Smooth muscle cell (in vitro differentiated cells): ENCODE measurements at regions not wholly inside any gene's neighbourhood (a gene's known extent, or its start where the extent isn't known, plus 50 kb on each side); places are given as distances from the start of the nearest gene placed in this dataset.

Source experiments
- DNase-seq: peaks from one replicate; lab custom pipeline; 2025; ENCODE audit not compliant: unreplicated experiment; lab: John Stamatoyannopoulos, UW
- H2AFZ ChIP-seq: fragments of 200-600 bp; sonication (generic); 2 replicates; pipeline ENCODE4 v1.6.0; 2016; ENCODE audit warnings: antibody characterized with exemption, low read depth, mild to moderate bottlenecking
- H3F3A ChIP-seq: fragments of 200-600 bp; sonication (generic); 2 replicates; pipeline ENCODE4 v1.6.0; 2017; ENCODE audit warnings: antibody characterized with exemption, low read depth
- H3K27ac ChIP-seq: fragments of 200-600 bp; sonication (generic); 2 replicates; pipeline ENCODE4 v1.5.1; 2016; ENCODE audit warnings: low read depth, mild to moderate bottlenecking
- H3K27me3 ChIP-seq: fragments of 200-600 bp; sonication (generic); 2 replicates; pipeline ENCODE4 v1.6.1; 2016; ENCODE audit warnings: low read depth, mild to moderate bottlenecking
- H3K36me3 ChIP-seq: fragments of 200-600 bp; sonication (generic); 2 replicates; pipeline ENCODE4 v1.5.1; 2016; ENCODE audit warnings: low read depth
- H3K4me1 ChIP-seq: fragments of 200-600 bp; sonication (generic); 2 replicates; pipeline ENCODE4 v1.5.1; 2016; ENCODE audit warnings: low read depth
- H3K4me2 ChIP-seq: fragments of 200-600 bp; sonication (generic); 2 replicates; pipeline ENCODE4 v1.6.0; 2016; ENCODE audit warnings: mild to moderate bottlenecking
- H3K4me3 ChIP-seq: fragments of 200-600 bp; sonication (generic); 2 replicates; pipeline ENCODE4 v1.5.1; 2016; ENCODE audit warnings: mild to moderate bottlenecking
- H3K79me2 ChIP-seq: fragments of 200-600 bp; sonication (generic); 2 replicates; pipeline ENCODE4 v1.6.0; 2016; ENCODE audit warnings: low read depth, mild to moderate bottlenecking
- H3K9ac ChIP-seq: fragments of 200-600 bp; sonication (generic); 2 replicates; pipeline ENCODE4 v1.6.0; 2016; ENCODE audit warnings: low read depth
- H3K9me3 ChIP-seq: fragments of 200-600 bp; sonication (generic); replicated peaks from 2 replicates; pipeline ENCODE4 v1.5.1; 2016; ENCODE audit warnings: low read depth
- H4K20me1 ChIP-seq: fragments of 200-600 bp; sonication (generic); 2 replicates; pipeline ENCODE4 v1.6.0; 2016; ENCODE audit warnings: low read depth
- CTCF ChIP-seq: fragments of 200-600 bp; sonication (generic); IDR thresholded peaks from 2 replicates; pipeline ENCODE4 v1.5.1; 2017; ENCODE audit warnings: borderline replicate concordance, mild to moderate bottlenecking, antibody characterized with exemption; ENCODE audit not compliant: insufficient read depth, poor library complexity, severe bottlenecking
- WGBS: methylation state at CpG from one replicate; pipeline ENCODE4 v1.1.7; 2016; ENCODE audit warnings: low lambda C conversion rate; 5-methylcytosine and 5-hydroxymethylcytosine counted together

GRCh38 chr9:22739712-22740111, 293.1 kb downstream of the DMRTA1 start:
- H3K4me2 ChIP-seq: no peak overlapping the region
- H3F3A ChIP-seq: no peaks in the 10 kb centered on the region
- DNase-seq: no peak
- TF ChIP-seq CTCF: no peak
- no peak overlapping the region for H3K9ac ChIP-seq
- no peak overlapping the region for H3K4me3 ChIP-seq
- no peaks in the 10 kb centered on the region for H3K4me1 ChIP-seq
- H3K36me3 ChIP-seq: no peaks in the 10 kb centered on the region
- no peaks in the 10 kb centered on the region for H4K20me1 ChIP-seq
- H3K27me3 ChIP-seq: no peaks in the 10 kb centered on the region
- WGBS: 84% methylated on average over 1 of the region's 1 CpG
- H3K27ac ChIP-seq: no peak overlapping the region
- H3K9me3 ChIP-seq: no peaks in the 10 kb centered on the region
- no peak overlapping the region for H2AFZ ChIP-seq
- H3K79me2 ChIP-seq: no peaks in the 10 kb centered on the region

GRCh38 chr9:22740781-22741180, 294.2 kb downstream of the DMRTA1 start:
- H3K9me3 ChIP-seq: no peaks in the 10 kb centered on the region
- H3K4me3 ChIP-seq: no peak overlapping the region
- no peak overlapping the region for H2AFZ ChIP-seq
- no peaks in the 10 kb centered on the region for H3K27me3 ChIP-seq
- WGBS: 81% methylated on average over 1 of the region's 1 CpG
- no peak for DNase-seq
- H3K27ac ChIP-seq: no peak overlapping the region
- TF ChIP-seq CTCF: no peak
- no peak overlapping the region for H3K9ac ChIP-seq
- H3K36me3 ChIP-seq: no peaks in the 10 kb centered on the region
- no peak overlapping the region for H3K4me2 ChIP-seq
- H4K20me1 ChIP-seq: no peaks in the 10 kb centered on the region
- no peaks in the 10 kb centered on the region for H3F3A ChIP-seq
- no peaks in the 10 kb centered on the region for H3K4me1 ChIP-seq
- no peaks in the 10 kb centered on the region for H3K79me2 ChIP-seq

- no peak overlapping the region for H3K27ac ChIP-seq
- no peaks in the 10 kb centered on the region for H3K36me3 ChIP-seq
- H3K9ac ChIP-seq: no peak overlapping the region
- no peak for TF ChIP-seq CTCF
- no peaks in the 10 kb centered on the region for H3K79me2 ChIP-seq
- H3K4me2 ChIP-seq: no peak overlapping the region
- no peaks in the 10 kb centered on the region for H3K27me3 ChIP-seq
- H2AFZ ChIP-seq: no peak overlapping the region
- no peaks in the 10 kb centered on the region for H3K4me1 ChIP-seq
- no peak for DNase-seq
- no peaks in the 10 kb centered on the region for H3F3A ChIP-seq
- no peaks in the 10 kb centered on the region for H4K20me1 ChIP-seq
- H3K9me3 ChIP-seq: no peaks in the 10 kb centered on the region
- no peak overlapping the region for H3K4me3 ChIP-seq
Observed at GRCh38 chr9:22742401-22742800, 295.8 kb downstream of the DMRTA1 start.

GRCh38 chr9:22773501-22774220, 327.0 kb downstream of the DMRTA1 start:
- no peaks in the 10 kb centered on the region for H3K27me3 ChIP-seq
- no peaks in the 10 kb centered on the region for H3K9me3 ChIP-seq
- H3K4me2 ChIP-seq: no peak overlapping the region
- WGBS: 96% methylated on average over 3 of the region's 3 CpGs
- H3K79me2 ChIP-seq: no peaks in the 10 kb centered on the region
- no peak overlapping the region for H3K27ac ChIP-seq
- no peaks in the 10 kb centered on the region for H3K4me1 ChIP-seq
- no peak overlapping the region for H3K9ac ChIP-seq
- no peak for DNase-seq
- H3F3A ChIP-seq: no peaks in the 10 kb centered on the region
- no peak overlapping the region for H3K4me3 ChIP-seq
- H2AFZ ChIP-seq: no peak overlapping the region
- H4K20me1 ChIP-seq: no peaks in the 10 kb centered on the region
- TF ChIP-seq CTCF: no peak
- no peaks in the 10 kb centered on the region for H3K36me3 ChIP-seq
